GM12878 (cell line): ENCODE measurements at regions not wholly inside any gene's neighbourhood (a gene's known extent, or its start where the extent isn't known, plus 50 kb on each side); places are given as distances from the start of the nearest gene placed in this dataset.
A peak's percentile ranks its signal among the peaks of the same experiment; 100 is the strongest.

ENCODE experiments used
- ATAC-seq: fragments of 200-7000 bp; cut with Tn5 transposase; 3 replicates; pipeline ENCODE4 v1.9.1; 2020; ENCODE audit warnings: mild to moderate bottlenecking, moderate library complexity
- BruUV-seq: library from RNA; stranded (reverse); fragments of 400-500 nt; replicated peaks from 2 replicates; lab custom pipeline; 2021; lab: Mats Ljungman, UMichigan
- CTCF ChIA-PET: fragments of 300-600 bp; sonication (Branson Sonifier 250); formaldehyde crosslinking; extraction: SDS; loops from one replicate; lab custom pipeline; 2021; ENCODE audit warnings: inconsistent platforms; lab: Yijun Ruan, JAX
- POLR2A ChIA-PET: fragments of 350-600 bp; formaldehyde crosslinking; extraction: SDS; loops from one replicate; lab custom pipeline; 2021; ENCODE audit warnings: inconsistent platforms; lab: Charles Lee
- RAD21 ChIA-PET: fragments of 300-600 bp; sonication (Branson Sonifier 250); formaldehyde crosslinking; loops from one replicate; lab custom pipeline; 2023; ENCODE audit warnings: antibody characterized with exemption; ENCODE audit not compliant: unreplicated experiment; lab: Charles Lee
- SMC1A ChIA-PET: fragments of 300-600 bp; sonication (Branson Sonifier 250); formaldehyde crosslinking; loops from one replicate; lab custom pipeline; 2023; ENCODE audit not compliant: unreplicated experiment, uncharacterized antibody; lab: Charles Lee
- DNase-seq: peaks from one replicate; pipeline ENCODE4 v3.0.0-alpha.2; 2011; ENCODE audit warnings: low read depth, low spot score
- FAIRE-seq: peaks from 3 replicates; lab custom pipeline; 2011; peaks lifted over from hg19 to GRCh38; lab: Jason Lieb, UNC
- H2AFZ ChIP-seq: 2 replicates; pipeline ENCODE4 v1.6.0; 2011; ENCODE audit warnings: low read depth, low read length, control low read depth; ENCODE audit not compliant: control insufficient read depth
- H3K27ac ChIP-seq: 2 replicates; pipeline ENCODE4 v1.5.1; 2011; ENCODE audit warnings: control low read depth; ENCODE audit not compliant: control insufficient read depth, insufficient read depth
- H3K27me3 ChIP-seq, 2 experiments: replicated peaks in 1 of 2; 2 replicates each; pipeline versions ENCODE4 v1.6.0 to v1.6.1; 2011; ENCODE audit warnings: low read length in 1 of 2; ENCODE audit not compliant: control insufficient read depth in 2 of 2, insufficient read depth in 2 of 2
- H3K36me3 ChIP-seq, 2 experiments: 2 replicates each; pipeline ENCODE4 v1.5.1; 2011; ENCODE audit warnings: low read length in 1 of 2; ENCODE audit not compliant: control insufficient read depth in 2 of 2, insufficient read depth in 2 of 2
- H3K4me1 ChIP-seq: 2 replicates; pipeline ENCODE4 v1.6.1; 2011; ENCODE audit warnings: mild to moderate bottlenecking, low read length, moderate library complexity, mixed read lengths; ENCODE audit not compliant: control insufficient read depth, insufficient read depth
- H3K4me2 ChIP-seq: 2 replicates; pipeline ENCODE4 v1.6.0; 2011; ENCODE audit warnings: control low read depth; ENCODE audit not compliant: control insufficient read depth, insufficient read depth
- H3K4me3 ChIP-seq: fragments of 200-600 bp; sonication (generic); 2 replicates; pipeline ENCODE4 v1.5.1; 2016
- H3K79me2 ChIP-seq: 2 replicates; pipeline ENCODE4 v1.6.0; 2011; ENCODE audit warnings: low read length; ENCODE audit not compliant: control insufficient read depth, insufficient read depth
- H3K9ac ChIP-seq: 2 replicates; pipeline ENCODE4 v1.8.0; 2011; ENCODE audit warnings: low read length, control low read depth, mixed read lengths; ENCODE audit not compliant: control insufficient read depth, insufficient read depth
- H3K9me3 ChIP-seq: replicated peaks from 3 replicates; pipeline ENCODE4 v1.5.1; 2011; ENCODE audit warnings: mild to moderate bottlenecking, low read length; ENCODE audit not compliant: control insufficient read depth, insufficient read depth
- H4K20me1 ChIP-seq: 2 replicates; pipeline ENCODE4 v1.6.0; 2011; ENCODE audit not compliant: control insufficient read depth, insufficient read depth
- CHD4 ChIP-seq: fragments of 200-600 bp; sonication (generic); IDR thresholded peaks from 2 replicates; pipeline ENCODE4 v1.6.1; 2016; ENCODE audit warnings: mild to moderate bottlenecking
- DPF2 ChIP-seq: fragments of 450-650 bp; IDR thresholded peaks from 2 replicates; pipeline ENCODE4 v1.6.1; 2017; ENCODE audit warnings: mild to moderate bottlenecking
- EED ChIP-seq: sonication (generic); IDR thresholded peaks from 2 replicates; pipeline ENCODE4 v1.6.1; 2016; ENCODE audit warnings: antibody characterized with exemption, low read depth
- ETV6 ChIP-seq, 2 experiments: fragments of 450-650 bp in 1 of 2; IDR thresholded peaks in 1 of 2; conservative IDR thresholded peaks in 1 of 2; 2 replicates each; pipeline ENCODE4 v1.6.1; 2014; ENCODE audit warnings: antibody characterized with exemption in 1 of 2, borderline replicate concordance in 1 of 2, low read depth in 1 of 2, mild to moderate bottlenecking in 1 of 2, moderate library complexity in 1 of 2
- MYB ChIP-seq: fragments of 150-350 bp; IDR thresholded peaks from 2 replicates; pipeline ENCODE4 v1.6.1; 2014; ENCODE audit warnings: mild to moderate bottlenecking, low read depth, low read length, borderline replicate concordance
- NKRF ChIP-seq: fragments of 450-650 bp; conservative IDR thresholded peaks from 2 replicates; pipeline ENCODE4 v1.6.1; 2017; ENCODE audit warnings: mild to moderate bottlenecking, moderate library complexity
- NR2C1 ChIP-seq: fragments of 450-650 bp; IDR thresholded peaks from 2 replicates; pipeline ENCODE4 v1.6.1; 2017; ENCODE audit warnings: antibody characterized with exemption, mild to moderate bottlenecking, moderate library complexity
- NRF1 ChIP-seq: conservative IDR thresholded peaks from 2 replicates; pipeline ENCODE4 v1.6.1; 2011; ENCODE audit warnings: mild to moderate bottlenecking, low read depth, low read length, improper control_type of control experiment
- PBX3 ChIP-seq: IDR thresholded peaks from 2 replicates; pipeline ENCODE4 v1.6.1; 2011; ENCODE audit warnings: mild to moderate bottlenecking, low read depth, low read length, moderate library complexity; ENCODE audit not compliant: insufficient replicate concordance
- SPI1 ChIP-seq: IDR thresholded peaks from 2 replicates; pipeline ENCODE4 v1.6.1; 2011; ENCODE audit warnings: low read depth, mild to moderate bottlenecking, low read length, moderate library complexity, borderline replicate concordance; ENCODE audit not compliant: insufficient read depth
- YBX1 ChIP-seq: fragments of 450-650 bp; IDR thresholded peaks from 2 replicates; pipeline ENCODE4 v1.6.1; 2016; ENCODE audit warnings: antibody characterized with exemption
- ZNF24 ChIP-seq: fragments of 450-650 bp; IDR thresholded peaks from 2 replicates; pipeline ENCODE4 v1.6.1; 2017; ENCODE audit warnings: antibody characterized with exemption, mild to moderate bottlenecking
- ZNF687 ChIP-seq: fragments of 450-650 bp; IDR thresholded peaks from 2 replicates; pipeline ENCODE4 v1.6.1; 2017; ENCODE audit warnings: mild to moderate bottlenecking, moderate library complexity
- WGBS: methylation state at CpG from one replicate; pipeline ENCODE4 v1.1.6; 2016; ENCODE audit warnings: low lambda C conversion rate; ENCODE audit not compliant: insufficient replicate concordance, insufficient coverage; ENCODE audit errors: missing lambda C conversion rate; 5-methylcytosine and 5-hydroxymethylcytosine counted together
- in situ Hi-C: fragments of 300-500 bp; cut with MboI; formaldehyde crosslinking; loops from 9 replicates; pipeline ENCODE4 v1.14.3; 2018; ENCODE audit warnings: mixed read lengths
- intact Hi-C: fragments of 100-400 bp; cut with micrococcal nuclease; formaldehyde crosslinking; loops from one replicate; pipeline ENCODE4 v1.14.2; 2022; ENCODE audit not compliant: unreplicated experiment

GRCh38 chr20:40499391-40499790, 189.6 kb downstream of the MAFB start (continued):
- TF ChIP-seq ETV6 (conservative IDR thresholded peaks at IDR 0.05 in 1 of 2, IDR thresholded peaks at IDR 0.05 in 1 of 2; ENCODE audit: borderline replicate concordance in 1 of 2, low read depth in 1 of 2): no peak
- TF ChIP-seq MYB: no peak
- TF ChIP-seq PBX3: no peak
- no peak for TF ChIP-seq DPF2
- no peak for TF ChIP-seq NKRF
- no peak for TF ChIP-seq YBX1
- no peak for TF ChIP-seq CHD4
- no peak for TF ChIP-seq ZNF24

- POLR2A ChIA-PET: no interaction called here
- intact Hi-C loops: no loop called here
- peak; percentile 59 for ATAC-seq
- SMC1A ChIA-PET: no interaction called here
- no peak overlapping the region for H2AFZ ChIP-seq
- H3K4me2 ChIP-seq: no peak overlapping the region
- DNase-seq: peak; percentile 7
- H3K9ac ChIP-seq: no peak overlapping the region
- no peak overlapping the region for H3K27ac ChIP-seq
- no peak overlapping the region for H3K4me3 ChIP-seq
- in situ Hi-C loops: no loop called here
- H3K79me2 ChIP-seq: no peaks in the 10 kb centered on the region
- H4K20me1 ChIP-seq: no peaks in the 10 kb centered on the region
- BruUV-seq: no TSS peak
- H3K36me3 ChIP-seq: no peaks in the 10 kb centered on the region
- H3K9me3 ChIP-seq: no peaks in the 10 kb centered on the region
- WGBS: 2% methylated on average over 4 of the region's 4 CpGs
- FAIRE-seq: no peak
- TF ChIP-seq EED (0 out of 2 replicates have a peak, but pooled peaks have one; percentile 32), NRF1 (no peak), NR2C1 (no peak), SPI1 (peak; percentile 63; the same call in 1 of the 2 replicates), ZNF687 (no peak), ETV6 (conservative IDR thresholded peaks at IDR 0.05 in 1 of 2, IDR thresholded peaks at IDR 0.05 in 1 of 2; ENCODE audit: borderline replicate concordance in 1 of 2, low read depth in 1 of 2) (0 out of 4 replicates have a peak, but pooled peaks of 1 of the 2 experiments have one; percentile 38)
- H3K4me1 ChIP-seq: peaks cover 6% of the 10 kb centered on the region
- H3K27me3 ChIP-seq: no peaks in the 10 kb centered on the region
- CTCF ChIA-PET: no interaction called here
- RAD21 ChIA-PET: no interaction called here
Observed at GRCh38 chr20:40497899-40498691, 190.9 kb downstream of the MAFB start.
